GM23338 (cell line): ENCODE measurements at regions not wholly inside any gene's neighbourhood (a gene's known extent, or its start where the extent isn't known, plus 50 kb on each side); places are given as distances from the start of the nearest gene placed in this dataset.

ENCODE experiments used
- ATAC-seq: fragments of 200-7000 bp; cut with Tn5 transposase; 3 replicates; pipeline ENCODE4 v1.9.1; 2020
- DNase-seq: peaks from one replicate; pipeline ENCODE4 v3.0.0-alpha.2; 2015; ENCODE audit warnings: low spot score
- H2AFZ ChIP-seq: fragments of 200-600 bp; sonication (generic); 2 replicates; pipeline ENCODE4 v1.8.0; 2016; ENCODE audit warnings: antibody characterized with exemption, mild to moderate bottlenecking, moderate library complexity
- H3F3A ChIP-seq: fragments of 200-600 bp; sonication (generic); replicated peaks from 2 replicates; pipeline ENCODE4 v1.8.0; 2017; ENCODE audit warnings: antibody characterized with exemption, mixed run types, low read depth
- H3K27ac ChIP-seq: fragments of 200-600 bp; sonication (generic); 2 replicates; pipeline ENCODE4 v1.6.1; 2016; ENCODE audit warnings: low read depth
- H3K27me3 ChIP-seq: fragments of 200-600 bp; sonication (generic); 2 replicates; pipeline ENCODE4 v1.8.0; 2016; ENCODE audit warnings: mild to moderate bottlenecking, mixed run types, moderate library complexity; ENCODE audit not compliant: insufficient read depth
- H3K36me3 ChIP-seq: fragments of 200-600 bp; sonication (generic); 2 replicates; pipeline ENCODE4 v1.8.0; 2016; ENCODE audit warnings: mild to moderate bottlenecking; ENCODE audit not compliant: insufficient read depth
- H3K4me1 ChIP-seq: fragments of 200-600 bp; sonication (generic); 2 replicates; pipeline ENCODE4 v1.8.0; 2016; ENCODE audit warnings: mild to moderate bottlenecking, moderate library complexity; ENCODE audit not compliant: insufficient read depth
- H3K4me2 ChIP-seq: fragments of 200-600 bp; sonication (generic); 2 replicates; pipeline ENCODE4 v1.7.1; 2017; ENCODE audit warnings: mixed run types
- H3K4me3 ChIP-seq: fragments of 200-600 bp; sonication (generic); 2 replicates; pipeline ENCODE4 v1.6.1; 2016; ENCODE audit warnings: mixed run types
- H3K79me2 ChIP-seq: fragments of 200-600 bp; sonication (generic); replicated peaks from 2 replicates; pipeline ENCODE4 v1.8.0; 2017; ENCODE audit warnings: mild to moderate bottlenecking; ENCODE audit not compliant: insufficient read depth
- H3K9me2 ChIP-seq: fragments of 200-600 bp; sonication (generic); 2 replicates; pipeline ENCODE4 v1.8.0; 2017; ENCODE audit not compliant: insufficient read depth
- H4K20me1 ChIP-seq: fragments of 200-600 bp; sonication (generic); replicated peaks from 2 replicates; pipeline ENCODE4 v1.8.0; 2017; ENCODE audit warnings: mild to moderate bottlenecking; ENCODE audit not compliant: insufficient read depth
- H3K27ac Mint-ChIP-seq: 2 replicates; pipeline ENCODE4 v1.8.0; 2020; ENCODE audit warnings: inconsistent platforms, mild to moderate bottlenecking, moderate library complexity, mixed read lengths
- H3K27me3 Mint-ChIP-seq: 3 replicates; pipeline ENCODE4 v1.8.0; 2022; ENCODE audit warnings: low read depth, mild to moderate bottlenecking, moderate library complexity, mixed read lengths, inconsistent platforms; ENCODE audit not compliant: insufficient read depth, poor library complexity
- H3K36me3 Mint-ChIP-seq: 3 replicates; pipeline ENCODE4 v1.8.0; 2021; ENCODE audit warnings: low read depth, mild to moderate bottlenecking, inconsistent platforms, moderate library complexity, mixed read lengths
- H3K4me1 Mint-ChIP-seq: 3 replicates; pipeline ENCODE4 v1.8.0; 2020; ENCODE audit warnings: mild to moderate bottlenecking, inconsistent platforms, mixed read lengths
- H3K4me3 Mint-ChIP-seq: 3 replicates; pipeline ENCODE4 v1.8.0; 2021; ENCODE audit warnings: moderate library complexity, mild to moderate bottlenecking, inconsistent platforms, mixed read lengths
- H3K9me3 Mint-ChIP-seq: 3 replicates; pipeline ENCODE4 v1.8.0; 2020; ENCODE audit warnings: moderate library complexity, mild to moderate bottlenecking, inconsistent platforms, mixed read lengths
- CREB1 ChIP-seq: fragments of 250-450 bp; sonication (Bioruptor Pico); IDR thresholded peaks from 2 replicates; pipeline ENCODE4 v1.5.0; 2020; ENCODE audit warnings: low read depth, mild to moderate bottlenecking, moderate library complexity
- ETS1 ChIP-seq: IDR thresholded peaks from 2 replicates; pipeline ENCODE4 v1.6.1; 2016; ENCODE audit warnings: antibody characterized with exemption
- EZH2 ChIP-seq: fragments of 200-600 bp; sonication (generic); IDR thresholded peaks from one replicate; pipeline ENCODE4 v1.8.0; 2017; ENCODE audit warnings: antibody characterized with exemption, mild to moderate bottlenecking, low read depth; ENCODE audit not compliant: unreplicated experiment
- EZH2phosphoT487 ChIP-seq: fragments of 200-600 bp; sonication (generic); IDR thresholded peaks from one replicate; pipeline ENCODE4 v1.8.1; 2018; ENCODE audit warnings: antibody characterized with exemption; ENCODE audit not compliant: unreplicated experiment
- JUNB ChIP-seq: IDR thresholded peaks from one replicate; pipeline ENCODE4 v1.6.1; 2016; ENCODE audit warnings: antibody characterized with exemption; ENCODE audit not compliant: unreplicated experiment
- POLR2AphosphoS5 ChIP-seq: IDR thresholded peaks from 2 replicates; pipeline ENCODE4 v1.6.1; 2016; ENCODE audit warnings: antibody characterized with exemption, low read depth
- REST ChIP-seq: IDR thresholded peaks from one replicate; pipeline ENCODE4 v1.6.1; 2018; ENCODE audit warnings: antibody characterized with exemption; ENCODE audit not compliant: unreplicated experiment
- ZNF114 ChIP-seq: fragments of 250-450 bp; sonication (Bioruptor Pico); IDR thresholded peaks from 2 replicates; pipeline ENCODE4 v1.5.0; 2020; ENCODE audit warnings: mild to moderate bottlenecking, moderate library complexity
- ZNF331 ChIP-seq: fragments of 250-450 bp; sonication (Bioruptor Pico); IDR thresholded peaks from 2 replicates; pipeline ENCODE4 v1.5.0; 2020; ENCODE audit warnings: low read depth, mild to moderate bottlenecking, moderate library complexity
- TF ChIP-seq, protein P1 (sequence below), 2 experiments: fragments of 200-600 bp in 1 of 2; sonication (generic) in 1 of 2; conservative IDR thresholded peaks; 2 replicates each; pipeline versions ENCODE4 v1.5.1 to v1.6.1; 2016 to 2017; ENCODE audit warnings: antibody characterized with exemption in 2 of 2, low read depth in 2 of 2, mild to moderate bottlenecking in 2 of 2, moderate library complexity in 1 of 2

GRCh38 chr12:116403546-116403945 lies 126.1 kb upstream of the MED13L start (continued):
- TF ChIP-seq, protein P1, sequence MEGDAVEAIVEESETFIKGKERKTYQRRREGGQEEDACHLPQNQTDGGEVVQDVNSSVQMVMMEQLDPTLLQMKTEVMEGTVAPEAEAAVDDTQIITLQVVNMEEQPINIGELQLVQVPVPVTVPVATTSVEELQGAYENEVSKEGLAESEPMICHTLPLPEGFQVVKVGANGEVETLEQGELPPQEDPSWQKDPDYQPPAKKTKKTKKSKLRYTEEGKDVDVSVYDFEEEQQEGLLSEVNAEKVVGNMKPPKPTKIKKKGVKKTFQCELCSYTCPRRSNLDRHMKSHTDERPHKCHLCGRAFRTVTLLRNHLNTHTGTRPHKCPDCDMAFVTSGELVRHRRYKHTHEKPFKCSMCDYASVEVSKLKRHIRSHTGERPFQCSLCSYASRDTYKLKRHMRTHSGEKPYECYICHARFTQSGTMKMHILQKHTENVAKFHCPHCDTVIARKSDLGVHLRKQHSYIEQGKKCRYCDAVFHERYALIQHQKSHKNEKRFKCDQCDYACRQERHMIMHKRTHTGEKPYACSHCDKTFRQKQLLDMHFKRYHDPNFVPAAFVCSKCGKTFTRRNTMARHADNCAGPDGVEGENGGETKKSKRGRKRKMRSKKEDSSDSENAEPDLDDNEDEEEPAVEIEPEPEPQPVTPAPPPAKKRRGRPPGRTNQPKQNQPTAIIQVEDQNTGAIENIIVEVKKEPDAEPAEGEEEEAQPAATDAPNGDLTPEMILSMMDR (conservative IDR thresholded peaks at IDR 0.05; ENCODE audit: low read depth in 2 of 2): no peak
- TF ChIP-seq CREB1 (CRISPR knock-in tag) (no peak), ETS1 (no peak), JUNB (no peak)

GRCh38 chr12:116404247-116404646 lies 126.8 kb upstream of the MED13L start:
- H3K79me2 ChIP-seq: no peaks in the 10 kb centered on the region
- no peak overlapping the region for H3K4me2 ChIP-seq
- Mint-ChIP-seq H3K36me3 (no peaks in the 10 kb centered on the region), H3K4me3 (no peak overlapping the region), H3K27ac (no peak overlapping the region), H3K27me3 (peaks cover 2% of the 10 kb centered on the region), H3K9me3 (peaks cover 3% of the 10 kb centered on the region; the same call in 2 of the 3 replicates), H3K4me1 (peaks cover 7% of the 10 kb centered on the region)
- no peaks in the 10 kb centered on the region for H3K27me3 ChIP-seq
- H3K4me1 ChIP-seq: no peaks in the 10 kb centered on the region
- TF ChIP-seq EZH2 (no peak), ETS1 (no peak), REST (no peak), ZNF331 (no peak), CREB1 (CRISPR knock-in tag) (no peak), ZNF114 (CRISPR knock-in tag) (no peak), POLR2AphosphoS5 (no peak), EZH2phosphoT487 (no peak), JUNB (no peak)
- H3K9me2 ChIP-seq: no peaks in the 10 kb centered on the region
- H2AFZ ChIP-seq: 0 out of 2 replicates have a peak overlapping the region, but pooled peaks have one; percentile 23
- no peak overlapping the region for H3K27ac ChIP-seq
- H3K36me3 ChIP-seq: no peaks in the 10 kb centered on the region
- ATAC-seq (no peak), DNase-seq (no peak)
- no peaks in the 10 kb centered on the region for H3F3A ChIP-seq
- H4K20me1 ChIP-seq: no peaks in the 10 kb centered on the region
- no peak overlapping the region for H3K4me3 ChIP-seq
